Breast epithelium (tissue), 4 donors: ENCODE measurements at regions not wholly inside any gene's neighbourhood (a gene's known extent, or its start where the extent isn't known, plus 50 kb on each side); places are given as distances from the start of the nearest gene placed in this dataset.

ENCODE experiments used
- DNase-seq, 2 donors: peaks; one replicate each; pipeline ENCODE4 v3.0.0-alpha.2; 2019; ENCODE audit warnings: low spot score in 2 of 2
- H3K27ac ChIP-seq, 2 donors: fragments of 200-600 bp; sonication (generic) in 1 of 2; one replicate each; pipeline ENCODE4 v1.5.1; 2016 to 2019; ENCODE audit warnings: mild to moderate bottlenecking in 1 of 2
- H3K27me3 ChIP-seq, 2 donors: fragments of 200-600 bp; sonication (generic) in 1 of 2; one replicate each; pipeline versions ENCODE4 v1.5.1 to v1.6.0; 2017 to 2019; ENCODE audit warnings: control low read depth in 1 of 2, mild to moderate bottlenecking in 1 of 2
- H3K36me3 ChIP-seq: fragments of 200-600 bp; one replicate; pipeline ENCODE4 v1.5.1; 2019
- H3K4me1 ChIP-seq, 2 donors: fragments of 200-600 bp; sonication (generic); one replicate each; pipeline ENCODE4 v1.5.1; 2016 to 2019; ENCODE audit warnings: control low read depth in 1 of 2
- H3K4me3 ChIP-seq, 3 donors: fragments of 200-600 bp; sonication (generic); 1 replicate in 2 of 3; 2 replicates in 1 of 3; pipeline ENCODE4 v1.5.1; 2016 to 2019; ENCODE audit warnings: mild to moderate bottlenecking in 3 of 3, moderate library complexity in 2 of 3
- H3K9me3 ChIP-seq, 2 donors: fragments of 200-600 bp; sonication (generic) in 1 of 2; one replicate each; pipeline ENCODE4 v1.5.1; 2016 to 2019; ENCODE audit warnings: control low read depth in 1 of 2
- POLR2A ChIP-seq: fragments of 450-650 bp; IDR thresholded peaks from one replicate; pipeline ENCODE4 v1.6.1; 2016; ENCODE audit warnings: antibody characterized with exemption, mild to moderate bottlenecking, moderate library complexity
- POLR2AphosphoS5 ChIP-seq, 3 donors: sonication (generic); formaldehyde crosslinking; IDR thresholded peaks; one replicate each; pipeline ENCODE4 v1.6.1; 2017; ENCODE audit warnings: antibody characterized with exemption in 3 of 3
- intact Hi-C: fragments of 100-400 bp; cut with DNase I; formaldehyde crosslinking; loops from one replicate; pipeline ENCODE4 v1.15.1; 2023; ENCODE audit warnings: low total_unique reads
- TF ChIP-seq, protein P1 (sequence below), 3 donors: fragments of 450-650 bp; IDR thresholded peaks; one replicate each; pipeline ENCODE4 v1.5.1; 2016 to 2017; ENCODE audit warnings: antibody characterized with exemption in 3 of 3, mild to moderate bottlenecking in 3 of 3, moderate library complexity in 3 of 3

DNA sequence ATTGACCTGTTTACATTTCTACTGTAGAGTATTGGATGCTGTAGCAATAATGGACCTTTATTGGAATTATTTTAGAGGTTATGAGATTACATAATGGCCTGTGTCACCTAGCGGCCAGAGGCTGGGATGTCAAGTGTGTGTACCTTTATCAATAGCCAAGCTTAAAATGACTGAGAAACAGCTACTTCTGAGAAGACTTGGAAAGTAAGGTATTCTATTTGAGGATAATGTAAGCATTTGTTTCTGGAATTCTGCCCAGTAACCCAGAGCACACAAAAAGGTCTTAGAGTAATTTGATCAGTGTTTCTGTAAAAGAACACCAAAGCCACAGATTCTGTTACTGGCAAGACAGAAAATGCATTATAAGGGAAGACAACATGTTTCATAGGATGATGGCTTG lies 116.8 kb downstream of the MACIR start:
- H3K36me3 ChIP-seq, result no peaks in the 10 kb centered on the region
- no peak for TF ChIP-seq POLR2AphosphoS5 (IDR thresholded peaks at IDR 0.05)
- no peaks in the 10 kb centered on the region for H3K4me1 ChIP-seq
- no peak overlapping the region for H3K4me3 ChIP-seq
- no peak overlapping the region for H3K27ac ChIP-seq
- no peaks in the 10 kb centered on the region for H3K9me3 ChIP-seq
- H3K27me3 ChIP-seq, result no peaks in the 10 kb centered on the region
- DNase-seq, result no peak
- intact Hi-C loops, result no loop called here

DNA sequence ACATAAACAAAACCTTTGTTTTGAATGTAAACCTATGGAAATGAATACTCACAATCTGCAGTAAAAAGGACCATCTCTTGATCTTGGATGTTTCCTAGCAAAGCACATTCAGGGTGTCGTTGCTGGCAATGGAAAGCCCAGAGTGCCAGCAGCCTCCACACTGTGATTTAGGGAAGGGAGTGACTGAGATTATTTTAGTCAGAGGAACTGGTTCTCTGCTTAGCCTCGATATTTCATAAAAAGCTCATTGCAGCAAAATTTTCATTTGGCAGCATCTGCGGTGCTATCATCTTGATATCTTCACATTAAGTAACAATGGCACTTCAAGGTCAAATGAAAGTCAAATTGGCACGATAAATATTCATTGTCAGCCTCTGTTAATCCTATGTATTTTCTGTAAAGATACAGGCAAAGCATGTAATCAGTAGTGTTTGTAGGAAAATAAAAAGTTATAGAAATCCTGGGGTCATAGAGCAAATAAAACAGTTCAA lies 116.0 kb downstream of the MACIR start:
- H3K27me3 ChIP-seq, result no peaks in the 10 kb centered on the region
- H3K9me3 ChIP-seq, result no peaks in the 10 kb centered on the region
- no peak overlapping the region for H3K4me3 ChIP-seq
- intact Hi-C loops, result no loop called here
- no peak for TF ChIP-seq POLR2AphosphoS5 (IDR thresholded peaks at IDR 0.05)
- TF ChIP-seq POLR2A, result no peak
- TF ChIP-seq, protein P1, sequence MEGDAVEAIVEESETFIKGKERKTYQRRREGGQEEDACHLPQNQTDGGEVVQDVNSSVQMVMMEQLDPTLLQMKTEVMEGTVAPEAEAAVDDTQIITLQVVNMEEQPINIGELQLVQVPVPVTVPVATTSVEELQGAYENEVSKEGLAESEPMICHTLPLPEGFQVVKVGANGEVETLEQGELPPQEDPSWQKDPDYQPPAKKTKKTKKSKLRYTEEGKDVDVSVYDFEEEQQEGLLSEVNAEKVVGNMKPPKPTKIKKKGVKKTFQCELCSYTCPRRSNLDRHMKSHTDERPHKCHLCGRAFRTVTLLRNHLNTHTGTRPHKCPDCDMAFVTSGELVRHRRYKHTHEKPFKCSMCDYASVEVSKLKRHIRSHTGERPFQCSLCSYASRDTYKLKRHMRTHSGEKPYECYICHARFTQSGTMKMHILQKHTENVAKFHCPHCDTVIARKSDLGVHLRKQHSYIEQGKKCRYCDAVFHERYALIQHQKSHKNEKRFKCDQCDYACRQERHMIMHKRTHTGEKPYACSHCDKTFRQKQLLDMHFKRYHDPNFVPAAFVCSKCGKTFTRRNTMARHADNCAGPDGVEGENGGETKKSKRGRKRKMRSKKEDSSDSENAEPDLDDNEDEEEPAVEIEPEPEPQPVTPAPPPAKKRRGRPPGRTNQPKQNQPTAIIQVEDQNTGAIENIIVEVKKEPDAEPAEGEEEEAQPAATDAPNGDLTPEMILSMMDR (IDR thresholded peaks at IDR 0.05), result no peak
- no peak for DNase-seq
- H3K36me3 ChIP-seq, result no peaks in the 10 kb centered on the region
- H3K4me1 ChIP-seq, result no peaks in the 10 kb centered on the region
- H3K27ac ChIP-seq, result no peak overlapping the region

DNA sequence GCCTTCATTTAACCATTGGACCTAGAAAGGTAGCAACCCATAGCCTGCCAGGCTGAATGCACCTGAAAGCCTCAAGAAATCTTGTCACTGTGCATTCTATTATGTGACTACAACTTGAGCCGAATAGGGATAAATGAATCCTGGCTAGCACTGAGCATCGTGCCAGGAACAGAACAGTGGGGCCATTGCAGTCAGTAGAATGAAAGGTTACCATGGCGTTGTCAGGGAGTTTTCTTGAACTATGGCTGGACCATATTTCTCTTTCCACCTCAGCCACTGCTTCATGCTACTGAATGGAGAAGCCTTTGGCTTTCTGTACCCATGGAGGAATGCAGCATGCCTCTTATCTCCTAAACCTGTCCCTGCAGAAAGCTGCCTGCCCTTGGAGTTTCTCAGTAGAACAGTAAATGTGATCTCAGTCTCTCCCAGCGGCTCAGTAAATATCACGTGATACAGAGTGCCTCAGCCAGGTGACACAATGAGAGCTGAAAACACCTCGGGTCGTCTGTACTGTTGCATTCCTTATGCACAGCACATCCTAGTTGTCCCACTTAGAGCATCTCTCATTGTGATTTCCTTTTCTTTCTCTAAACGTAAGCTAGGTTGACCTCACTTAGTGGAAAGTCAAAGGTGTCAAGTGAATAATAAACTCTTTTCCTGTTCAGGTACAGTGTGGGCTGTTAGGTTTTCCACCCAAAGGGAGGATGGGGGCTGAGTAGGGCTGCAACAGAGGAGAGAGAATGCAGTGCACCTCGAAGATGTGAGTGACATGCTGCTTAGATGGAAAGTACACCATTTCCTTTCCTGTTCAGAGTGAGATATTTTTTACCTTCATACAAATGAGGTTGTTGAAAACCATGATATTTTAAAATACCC lies 115.3 kb downstream of the MACIR start:
- H3K4me3 ChIP-seq, result no peak overlapping the region
- TF ChIP-seq POLR2A (no peak), POLR2AphosphoS5 (IDR thresholded peaks at IDR 0.05) (no peak)
- TF ChIP-seq, protein P1 (IDR thresholded peaks at IDR 0.05), result no peak
- DNase-seq, result no peak
- no peaks in the 10 kb centered on the region for H3K4me1 ChIP-seq
- H3K9me3 ChIP-seq, result no peaks in the 10 kb centered on the region
- no peak overlapping the region for H3K27ac ChIP-seq
- no peaks in the 10 kb centered on the region for H3K27me3 ChIP-seq
- H3K36me3 ChIP-seq, result no peaks in the 10 kb centered on the region
- intact Hi-C loops, result no loop called here

DNA sequence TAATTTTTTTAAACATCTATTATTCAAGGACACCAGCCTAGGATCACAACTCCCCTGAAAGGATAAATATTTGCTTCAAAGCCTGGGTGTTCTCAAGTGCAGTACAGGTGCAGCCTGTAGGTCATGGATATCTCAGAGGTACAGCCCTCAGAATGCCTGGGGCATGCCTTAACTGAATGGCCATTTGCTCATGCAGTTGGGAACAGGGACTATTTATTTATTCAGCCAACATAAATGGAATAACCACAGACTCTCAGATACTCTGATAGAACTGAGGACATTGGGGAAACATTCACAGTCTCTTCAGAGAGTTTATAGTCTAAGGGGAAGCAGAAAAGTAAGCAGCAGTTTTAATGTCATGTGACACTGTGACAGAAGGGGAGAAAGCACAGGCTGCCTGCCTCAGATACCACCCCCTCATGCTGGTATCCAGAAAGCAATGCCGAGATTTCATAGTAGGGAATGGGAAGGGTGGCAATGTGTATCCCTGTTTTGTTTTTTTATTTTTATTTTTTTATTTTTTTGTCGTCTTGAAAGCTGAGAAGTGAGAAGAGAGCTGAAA lies 112.6 kb downstream of the MACIR start:
- DNase-seq, result no peak
- intact Hi-C loops, result no loop called here
- Histone ChIP-seq H3K27ac (no peak overlapping the region), H3K4me3 (no peak overlapping the region), H3K9me3 (no peaks in the 10 kb centered on the region), H3K27me3 (no peaks in the 10 kb centered on the region), H3K4me1 (no peaks in the 10 kb centered on the region), H3K36me3 (no peaks in the 10 kb centered on the region)
- TF ChIP-seq, protein P1 (IDR thresholded peaks at IDR 0.05), result no peak
- TF ChIP-seq POLR2A, result no peak
- TF ChIP-seq POLR2AphosphoS5 (IDR thresholded peaks at IDR 0.05), result no peak

DNA sequence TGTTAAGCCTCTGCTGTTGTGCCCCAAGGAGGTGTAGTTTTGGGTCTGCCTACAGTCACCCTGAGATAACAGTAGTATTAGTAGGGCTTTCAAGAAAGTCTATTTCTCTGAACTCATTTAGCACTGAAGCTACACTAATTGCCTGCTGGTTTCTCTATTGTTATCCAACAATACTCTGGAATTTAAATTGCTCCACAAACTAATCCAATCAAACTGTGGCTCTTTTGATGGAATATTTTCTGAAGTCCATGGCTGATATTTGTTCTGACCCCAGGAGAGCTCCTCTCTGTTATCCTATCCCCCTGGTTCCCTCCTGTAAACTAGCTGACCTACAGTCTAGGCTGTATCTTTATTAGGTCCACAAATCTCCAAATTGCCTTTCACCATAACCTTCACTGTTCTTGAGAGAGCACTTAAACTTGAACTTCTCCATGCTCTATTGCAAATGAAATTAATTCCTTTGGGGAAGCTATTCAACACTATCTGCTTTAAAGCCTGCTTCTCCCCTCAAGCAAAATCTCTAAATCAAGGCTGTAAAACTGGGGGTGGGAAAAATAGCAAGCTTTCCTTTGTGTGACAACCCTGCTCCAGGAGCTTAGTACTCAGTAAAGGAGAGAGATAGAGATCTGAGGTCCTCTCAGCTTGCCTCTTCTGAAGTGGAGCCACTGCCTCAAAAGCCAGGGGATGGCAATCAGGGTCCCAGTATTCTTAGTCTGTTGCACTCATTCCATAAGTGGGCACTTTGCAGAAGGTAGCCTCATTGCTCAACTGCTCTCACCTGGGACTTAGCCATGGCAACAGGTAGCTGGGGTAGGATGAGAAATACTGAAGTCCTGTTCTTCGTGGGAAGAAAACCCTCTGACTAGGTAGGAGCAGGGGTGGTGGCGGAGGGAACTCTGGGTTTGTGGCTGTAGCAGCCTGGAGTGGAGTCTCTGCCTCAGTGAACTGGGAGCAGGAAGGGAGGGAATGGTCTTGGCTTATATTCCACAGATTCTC lies 110.9 kb downstream of the MACIR start:
- TF ChIP-seq POLR2A (no peak), POLR2AphosphoS5 (IDR thresholded peaks at IDR 0.05) (no peak)
- TF ChIP-seq, protein P1 (IDR thresholded peaks at IDR 0.05), result no peak
- intact Hi-C loops, result no loop called here
- H3K9me3 ChIP-seq, result no peaks in the 10 kb centered on the region
- no peak for DNase-seq
- H3K36me3 ChIP-seq, result no peaks in the 10 kb centered on the region
- H3K4me3 ChIP-seq, result no peak overlapping the region
- no peaks in the 10 kb centered on the region for H3K27me3 ChIP-seq
- H3K27ac ChIP-seq, result no peak overlapping the region
- no peaks in the 10 kb centered on the region for H3K4me1 ChIP-seq
